ENCODE measurements at regions not wholly inside any gene's neighbourhood (a gene's known extent, or its start where the extent isn't known, plus 50 kb on each side); places are given as distances from the start of the nearest gene placed in this dataset.

- TF ChIP-seq POLR2A (IDR thresholded peaks at IDR 0.05): no peak
- TF ChIP-seq CTCF (IDR thresholded peaks at IDR 0.05 in 8 of 11, conservative IDR thresholded peaks at IDR 0.05 in 3 of 11): no peak
These were observed 369.3 kb upstream of the ADARB2 start for GRCh38 chr10:2106641-2107040.

All from spleen (tissue), 7 donors.